Breast epithelium (tissue), 4 donors: ENCODE measurements at regions not wholly inside any gene's neighbourhood (a gene's known extent, or its start where the extent isn't known, plus 50 kb on each side); places are given as distances from the start of the nearest gene placed in this dataset.

Source experiments
- DNase-seq, 2 donors: peaks; one replicate each; pipeline ENCODE4 v3.0.0-alpha.2; 2019; ENCODE audit warnings: low spot score in 2 of 2
- H3K27ac ChIP-seq, 2 donors: fragments of 200-600 bp; sonication (generic) in 1 of 2; one replicate each; pipeline ENCODE4 v1.5.1; 2016 to 2019; ENCODE audit warnings: mild to moderate bottlenecking in 1 of 2
- H3K27me3 ChIP-seq, 2 donors: fragments of 200-600 bp; sonication (generic) in 1 of 2; one replicate each; pipeline versions ENCODE4 v1.5.1 to v1.6.0; 2017 to 2019; ENCODE audit warnings: control low read depth in 1 of 2, mild to moderate bottlenecking in 1 of 2
- H3K36me3 ChIP-seq: fragments of 200-600 bp; one replicate; pipeline ENCODE4 v1.5.1; 2019
- H3K4me1 ChIP-seq, 2 donors: fragments of 200-600 bp; sonication (generic); one replicate each; pipeline ENCODE4 v1.5.1; 2016 to 2019; ENCODE audit warnings: control low read depth in 1 of 2
- H3K4me3 ChIP-seq, 3 donors: fragments of 200-600 bp; sonication (generic); 1 replicate in 2 of 3; 2 replicates in 1 of 3; pipeline ENCODE4 v1.5.1; 2016 to 2019; ENCODE audit warnings: mild to moderate bottlenecking in 3 of 3, moderate library complexity in 2 of 3
- H3K9me3 ChIP-seq, 2 donors: fragments of 200-600 bp; sonication (generic) in 1 of 2; one replicate each; pipeline ENCODE4 v1.5.1; 2016 to 2019; ENCODE audit warnings: control low read depth in 1 of 2
- POLR2A ChIP-seq: fragments of 450-650 bp; IDR thresholded peaks from one replicate; pipeline ENCODE4 v1.6.1; 2016; ENCODE audit warnings: antibody characterized with exemption, mild to moderate bottlenecking, moderate library complexity
- POLR2AphosphoS5 ChIP-seq, 3 donors: sonication (generic); formaldehyde crosslinking; IDR thresholded peaks; one replicate each; pipeline ENCODE4 v1.6.1; 2017; ENCODE audit warnings: antibody characterized with exemption in 3 of 3
- intact Hi-C: fragments of 100-400 bp; cut with DNase I; formaldehyde crosslinking; loops from one replicate; pipeline ENCODE4 v1.15.1; 2023; ENCODE audit warnings: low total_unique reads
- TF ChIP-seq, protein P1 (sequence below), 3 donors: fragments of 450-650 bp; IDR thresholded peaks; one replicate each; pipeline ENCODE4 v1.5.1; 2016 to 2017; ENCODE audit warnings: antibody characterized with exemption in 3 of 3, mild to moderate bottlenecking in 3 of 3, moderate library complexity in 3 of 3

DNA sequence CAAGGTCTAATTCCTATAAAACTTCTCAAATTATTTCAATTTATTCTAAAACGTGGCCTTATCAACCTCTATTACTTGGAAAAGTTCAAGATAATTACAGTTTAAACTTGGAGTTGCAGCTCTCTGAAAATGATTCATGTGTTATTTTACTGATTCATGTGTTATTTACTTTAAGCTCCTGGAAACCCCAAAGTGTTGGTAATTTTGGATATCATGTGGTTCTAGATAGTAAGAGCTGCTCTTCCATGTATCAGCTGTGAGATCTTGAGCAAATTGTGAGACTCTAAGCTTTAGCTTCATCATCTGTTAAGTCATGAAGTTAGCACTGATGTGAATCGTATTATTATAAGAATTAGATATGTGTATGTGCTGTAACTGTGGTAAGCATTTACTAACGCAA, 749.2 kb downstream of the TLE4 start:
- Histone ChIP-seq H3K4me1 (no peaks in the 10 kb centered on the region), H3K27ac (no peak overlapping the region), H3K9me3 (no peaks in the 10 kb centered on the region), H3K27me3 (no peaks in the 10 kb centered on the region), H3K36me3 (no peaks in the 10 kb centered on the region), H3K4me3 (no peak overlapping the region)
- no peak for DNase-seq
- TF ChIP-seq POLR2AphosphoS5 (IDR thresholded peaks at IDR 0.05) = no peak
- TF ChIP-seq, protein P1, sequence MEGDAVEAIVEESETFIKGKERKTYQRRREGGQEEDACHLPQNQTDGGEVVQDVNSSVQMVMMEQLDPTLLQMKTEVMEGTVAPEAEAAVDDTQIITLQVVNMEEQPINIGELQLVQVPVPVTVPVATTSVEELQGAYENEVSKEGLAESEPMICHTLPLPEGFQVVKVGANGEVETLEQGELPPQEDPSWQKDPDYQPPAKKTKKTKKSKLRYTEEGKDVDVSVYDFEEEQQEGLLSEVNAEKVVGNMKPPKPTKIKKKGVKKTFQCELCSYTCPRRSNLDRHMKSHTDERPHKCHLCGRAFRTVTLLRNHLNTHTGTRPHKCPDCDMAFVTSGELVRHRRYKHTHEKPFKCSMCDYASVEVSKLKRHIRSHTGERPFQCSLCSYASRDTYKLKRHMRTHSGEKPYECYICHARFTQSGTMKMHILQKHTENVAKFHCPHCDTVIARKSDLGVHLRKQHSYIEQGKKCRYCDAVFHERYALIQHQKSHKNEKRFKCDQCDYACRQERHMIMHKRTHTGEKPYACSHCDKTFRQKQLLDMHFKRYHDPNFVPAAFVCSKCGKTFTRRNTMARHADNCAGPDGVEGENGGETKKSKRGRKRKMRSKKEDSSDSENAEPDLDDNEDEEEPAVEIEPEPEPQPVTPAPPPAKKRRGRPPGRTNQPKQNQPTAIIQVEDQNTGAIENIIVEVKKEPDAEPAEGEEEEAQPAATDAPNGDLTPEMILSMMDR (IDR thresholded peaks at IDR 0.05) = no peak
- intact Hi-C loops = no loop called here

DNA sequence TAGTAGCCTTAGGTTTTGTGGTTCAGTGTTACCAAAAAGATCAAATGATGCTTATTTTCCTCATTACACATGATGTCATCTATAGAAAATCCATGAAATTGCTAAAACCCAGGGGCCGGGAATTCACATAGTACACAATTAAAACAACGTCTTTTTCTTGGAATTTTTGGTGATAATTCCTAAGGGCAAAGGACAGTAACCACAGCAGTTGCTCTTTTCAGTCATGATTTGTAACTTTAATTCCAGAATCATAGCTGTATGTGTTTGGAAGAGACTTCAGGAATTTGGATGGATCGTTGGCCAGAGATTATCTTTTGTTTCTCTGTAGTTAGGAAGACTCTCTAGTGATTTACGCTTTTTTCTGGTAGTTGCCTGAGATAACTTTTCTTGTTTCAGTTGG, 748.7 kb downstream of the TLE4 start:
- no peaks in the 10 kb centered on the region for H3K27me3 ChIP-seq
- intact Hi-C loops = no loop called here
- H3K9me3 ChIP-seq = no peaks in the 10 kb centered on the region
- no peak overlapping the region for H3K27ac ChIP-seq
- no peaks in the 10 kb centered on the region for H3K4me1 ChIP-seq
- no peak for TF ChIP-seq POLR2A
- TF ChIP-seq, protein P1 (IDR thresholded peaks at IDR 0.05) = no peak
- TF ChIP-seq POLR2AphosphoS5 (IDR thresholded peaks at IDR 0.05) = no peak
- no peak for DNase-seq
- no peak overlapping the region for H3K4me3 ChIP-seq
- no peaks in the 10 kb centered on the region for H3K36me3 ChIP-seq

DNA sequence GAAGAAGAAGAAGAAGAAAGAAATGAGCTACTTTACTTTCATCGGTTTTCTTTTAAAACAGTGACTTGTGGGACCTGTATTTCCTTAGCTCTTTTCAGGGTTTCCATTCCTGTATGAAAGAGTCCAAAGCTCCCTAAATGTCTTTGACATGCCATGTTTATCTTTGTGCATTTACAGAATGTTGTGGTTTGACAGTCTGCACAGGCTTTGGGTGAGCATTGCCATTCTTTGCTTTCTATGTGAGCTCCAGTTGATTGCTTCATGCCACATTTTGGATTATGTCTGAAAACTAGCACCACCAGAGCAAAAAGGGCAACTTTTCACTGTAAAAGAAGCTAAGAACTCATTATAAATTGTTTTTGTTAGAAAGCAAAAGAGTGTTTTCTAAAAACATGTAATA, 733.4 kb downstream of the TLE4 start:
- intact Hi-C loops = no loop called here
- DNase-seq = no peak
- Histone ChIP-seq H3K9me3 (no peaks in the 10 kb centered on the region), H3K27ac (no peak overlapping the region), H3K36me3 (no peaks in the 10 kb centered on the region), H3K27me3 (no peaks in the 10 kb centered on the region), H3K4me1 (no peaks in the 10 kb centered on the region), H3K4me3 (no peak overlapping the region)
- TF ChIP-seq POLR2AphosphoS5 (IDR thresholded peaks at IDR 0.05) (no peak), POLR2A (no peak)
- TF ChIP-seq, protein P1 (IDR thresholded peaks at IDR 0.05) = no peak

DNA sequence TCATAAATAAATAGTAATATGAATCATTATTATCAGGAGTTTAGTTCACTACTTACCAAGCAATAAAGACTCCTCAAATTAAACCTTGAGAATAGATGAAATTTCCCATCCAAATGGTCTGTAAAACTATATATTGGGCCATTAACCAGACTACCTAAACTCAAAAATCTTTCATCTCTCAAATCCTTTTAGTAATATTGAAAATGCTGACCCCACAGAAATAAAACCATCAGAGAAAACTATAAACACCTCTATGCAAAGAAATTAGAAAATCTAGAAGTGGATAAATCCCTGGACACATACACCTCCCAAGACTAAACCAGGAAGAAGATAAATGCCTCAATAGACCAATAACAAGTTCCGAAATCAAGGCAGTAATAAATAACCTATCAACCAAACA, 723.2 kb downstream of the TLE4 start:
- H3K27ac ChIP-seq = no peak overlapping the region
- H3K9me3 ChIP-seq = no peaks in the 10 kb centered on the region
- H3K36me3 ChIP-seq = no peaks in the 10 kb centered on the region
- TF ChIP-seq, protein P1 (IDR thresholded peaks at IDR 0.05) = no peak
- no peak for TF ChIP-seq POLR2AphosphoS5 (IDR thresholded peaks at IDR 0.05)
- TF ChIP-seq POLR2A = no peak
- no peak overlapping the region for H3K4me3 ChIP-seq
- H3K27me3 ChIP-seq = no peaks in the 10 kb centered on the region
- H3K4me1 ChIP-seq = no peaks in the 10 kb centered on the region
- no peak for DNase-seq
- intact Hi-C loops = no loop called here

DNA sequence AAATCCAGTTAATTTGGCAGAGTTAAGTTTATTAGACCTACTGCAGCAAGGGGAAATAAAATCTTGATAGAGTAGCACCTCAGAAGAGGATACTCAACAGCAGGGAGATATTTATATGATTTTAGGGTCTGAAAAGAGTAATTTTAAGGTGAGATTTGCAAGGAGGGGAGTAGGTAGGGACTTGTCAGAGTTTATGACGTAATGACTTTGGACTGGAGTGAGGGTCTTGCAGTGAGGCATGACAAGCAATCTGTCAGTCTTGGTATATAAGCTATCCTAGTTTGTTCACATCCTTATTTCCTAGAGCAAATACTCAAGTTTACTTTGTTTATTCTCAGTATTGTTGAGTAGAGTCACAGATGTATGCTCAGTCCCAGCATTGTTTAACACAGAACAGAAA, 722.6 kb downstream of the TLE4 start:
- Histone ChIP-seq H3K9me3 (no peaks in the 10 kb centered on the region), H3K27ac (no peak overlapping the region), H3K4me1 (no peaks in the 10 kb centered on the region), H3K36me3 (no peaks in the 10 kb centered on the region), H3K4me3 (no peak overlapping the region), H3K27me3 (no peaks in the 10 kb centered on the region)
- DNase-seq = no peak
- intact Hi-C loops = no loop called here
- TF ChIP-seq, protein P1 (IDR thresholded peaks at IDR 0.05) = no peak
- TF ChIP-seq POLR2A (no peak), POLR2AphosphoS5 (IDR thresholded peaks at IDR 0.05) (no peak)
